22Rv1 (cell line): ENCODE measurements at regions not wholly inside any gene's neighbourhood (a gene's known extent, or its start where the extent isn't known, plus 50 kb on each side); places are given as distances from the start of the nearest gene placed in this dataset.

Experiments
- ZFX ChIP-seq: fragments of 450-650 bp; IDR thresholded peaks from 2 replicates; pipeline ENCODE4 v1.6.1; 2017; ENCODE audit warnings: antibody characterized with exemption, borderline replicate concordance
- TF ChIP-seq, protein P1 (sequence below): fragments of 450-650 bp; IDR thresholded peaks from 2 replicates; pipeline ENCODE4 v1.5.1; 2017; ENCODE audit warnings: mild to moderate bottlenecking

DNA sequence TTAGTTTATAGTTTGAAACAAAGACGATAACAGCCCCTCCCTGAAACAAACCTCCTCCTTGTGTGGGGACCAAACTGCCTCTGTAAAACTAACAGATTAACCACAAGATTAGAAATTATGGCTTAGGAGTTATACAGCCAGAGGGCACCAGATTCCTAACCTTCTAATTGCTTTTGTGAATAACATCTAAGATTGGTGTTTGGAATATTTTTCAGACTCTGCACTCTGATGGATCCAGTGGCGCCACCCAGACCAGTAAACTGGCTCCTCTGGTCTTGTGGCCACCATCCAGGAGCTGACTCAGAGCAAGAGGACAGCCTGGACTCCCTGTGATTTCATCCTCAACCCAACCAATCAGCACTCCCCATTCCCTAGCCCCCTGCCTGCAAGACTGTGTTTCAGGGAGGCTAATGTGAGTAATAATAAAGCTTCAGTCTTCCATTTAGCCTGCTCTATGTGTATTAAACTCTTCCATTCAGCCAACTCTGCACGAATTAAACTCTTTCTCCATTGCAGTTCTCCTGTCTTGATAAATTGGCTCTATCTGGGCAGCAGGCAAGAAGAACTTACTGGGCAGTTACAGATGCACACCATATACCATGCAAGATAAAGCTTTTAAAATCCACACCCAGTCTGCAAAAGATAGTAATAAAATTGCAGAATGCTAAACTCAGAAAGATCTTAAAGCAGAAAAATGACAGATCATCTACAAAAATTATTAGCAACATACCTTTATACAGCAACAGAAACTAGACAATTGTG lies 58.5 kb upstream of the SLC22A16 start:
- TF ChIP-seq, protein P1, sequence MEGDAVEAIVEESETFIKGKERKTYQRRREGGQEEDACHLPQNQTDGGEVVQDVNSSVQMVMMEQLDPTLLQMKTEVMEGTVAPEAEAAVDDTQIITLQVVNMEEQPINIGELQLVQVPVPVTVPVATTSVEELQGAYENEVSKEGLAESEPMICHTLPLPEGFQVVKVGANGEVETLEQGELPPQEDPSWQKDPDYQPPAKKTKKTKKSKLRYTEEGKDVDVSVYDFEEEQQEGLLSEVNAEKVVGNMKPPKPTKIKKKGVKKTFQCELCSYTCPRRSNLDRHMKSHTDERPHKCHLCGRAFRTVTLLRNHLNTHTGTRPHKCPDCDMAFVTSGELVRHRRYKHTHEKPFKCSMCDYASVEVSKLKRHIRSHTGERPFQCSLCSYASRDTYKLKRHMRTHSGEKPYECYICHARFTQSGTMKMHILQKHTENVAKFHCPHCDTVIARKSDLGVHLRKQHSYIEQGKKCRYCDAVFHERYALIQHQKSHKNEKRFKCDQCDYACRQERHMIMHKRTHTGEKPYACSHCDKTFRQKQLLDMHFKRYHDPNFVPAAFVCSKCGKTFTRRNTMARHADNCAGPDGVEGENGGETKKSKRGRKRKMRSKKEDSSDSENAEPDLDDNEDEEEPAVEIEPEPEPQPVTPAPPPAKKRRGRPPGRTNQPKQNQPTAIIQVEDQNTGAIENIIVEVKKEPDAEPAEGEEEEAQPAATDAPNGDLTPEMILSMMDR: peak; percentile 23; the same call in 1 of the 2 replicates
- TF ChIP-seq ZFX: no peak
